ENCODE measurements at regions not wholly inside any gene's neighbourhood (a gene's known extent, or its start where the extent isn't known, plus 50 kb on each side); places are given as distances from the start of the nearest gene placed in this dataset.

- WGBS, 2 donors = 92 to 95% methylated on average over 1 of the region's 1 CpG
- H3K27me3 ChIP-seq (ENCODE audit: control insufficient read depth in 1 of 2, insufficient read depth in 2 of 2, low read length in 2 of 2) = no peaks in the 10 kb centered on the region
- no peak overlapping the region for H3K27ac ChIP-seq (ENCODE audit: low read depth in 2 of 2, low read length in 1 of 2)
- no peaks in the 10 kb centered on the region for H3K36me3 ChIP-seq (ENCODE audit: control insufficient read depth in 2 of 2, insufficient read depth in 2 of 2, low read length in 1 of 2)
- no peaks in the 10 kb centered on the region for H3K9me3 ChIP-seq (ENCODE audit: control insufficient read depth in 2 of 2, insufficient read depth in 1 of 2, low read depth in 1 of 2, low read length in 1 of 2)
- H3K4me3 ChIP-seq (ENCODE audit: low read depth in 1 of 2, low read length in 2 of 2) = no peak overlapping the region
- no peaks in the 10 kb centered on the region for H3K4me1 ChIP-seq (ENCODE audit: control insufficient read depth in 2 of 2, insufficient read depth in 2 of 2, low read length in 1 of 2)
Measured at GRCh38 chr3:107142171-107142570, 235.1 kb upstream of the CCDC54 start.

- Histone ChIP-seq H3K4me3 (ENCODE audit: low read depth in 1 of 2, low read length in 2 of 2) (no peak overlapping the region), H3K27me3 (ENCODE audit: control insufficient read depth in 1 of 2, insufficient read depth in 2 of 2, low read length in 2 of 2) (no peaks in the 10 kb centered on the region), H3K9me3 (ENCODE audit: control insufficient read depth in 2 of 2, insufficient read depth in 1 of 2, low read depth in 1 of 2, low read length in 1 of 2) (no peaks in the 10 kb centered on the region), H3K36me3 (ENCODE audit: control insufficient read depth in 2 of 2, insufficient read depth in 2 of 2, low read length in 1 of 2) (no peaks in the 10 kb centered on the region), H3K4me1 (ENCODE audit: control insufficient read depth in 2 of 2, insufficient read depth in 2 of 2, low read length in 1 of 2) (no peaks in the 10 kb centered on the region), H3K27ac (ENCODE audit: low read depth in 2 of 2, low read length in 1 of 2) (no peak overlapping the region)
- 40 to 43% methylated on average over 4 of the region's 4 CpGs for WGBS, 2 donors
Measured at GRCh38 chr3:107142786-107143575, 234.3 kb upstream of the CCDC54 start.

GRCh38 chr3:107150675-107151074 lies 226.6 kb upstream of the CCDC54 start:
- WGBS, 2 donors = 87 to 90% methylated on average over 4 of the region's 4 CpGs
- no peaks in the 10 kb centered on the region for H3K9me3 ChIP-seq (ENCODE audit: control insufficient read depth in 2 of 2, insufficient read depth in 1 of 2, low read depth in 1 of 2, low read length in 1 of 2)
- H3K27ac ChIP-seq (ENCODE audit: low read depth in 2 of 2, low read length in 1 of 2) = no peak overlapping the region
- H3K4me3 ChIP-seq (ENCODE audit: low read depth in 1 of 2, low read length in 2 of 2) = no peak overlapping the region
- H3K36me3 ChIP-seq (ENCODE audit: control insufficient read depth in 2 of 2, insufficient read depth in 2 of 2, low read length in 1 of 2) = peaks cover 0 to 3% of the 10 kb centered on the region in 2 donors
- no peaks in the 10 kb centered on the region for H3K27me3 ChIP-seq (ENCODE audit: control insufficient read depth in 1 of 2, insufficient read depth in 2 of 2, low read length in 2 of 2)
- no peaks in the 10 kb centered on the region for H3K4me1 ChIP-seq (ENCODE audit: control insufficient read depth in 2 of 2, insufficient read depth in 2 of 2, low read length in 1 of 2)

GRCh38 chr3:107153981-107154380 lies 223.3 kb upstream of the CCDC54 start:
- H3K4me3 ChIP-seq (ENCODE audit: low read depth in 1 of 2, low read length in 2 of 2) = no peak overlapping the region
- no peak overlapping the region for H3K27ac ChIP-seq (ENCODE audit: low read depth in 2 of 2, low read length in 1 of 2)
- peaks cover 0 to 3% of the 10 kb centered on the region in 2 donors for H3K36me3 ChIP-seq (ENCODE audit: control insufficient read depth in 2 of 2, insufficient read depth in 2 of 2, low read length in 1 of 2)
- no peaks in the 10 kb centered on the region for H3K27me3 ChIP-seq (ENCODE audit: control insufficient read depth in 1 of 2, insufficient read depth in 2 of 2, low read length in 2 of 2)
- 74 to 79% methylated on average over 4 of the region's 4 CpGs for WGBS, 2 donors
- H3K9me3 ChIP-seq (ENCODE audit: control insufficient read depth in 2 of 2, insufficient read depth in 1 of 2, low read depth in 1 of 2, low read length in 1 of 2) = no peaks in the 10 kb centered on the region
- H3K4me1 ChIP-seq (ENCODE audit: control insufficient read depth in 2 of 2, insufficient read depth in 2 of 2, low read length in 1 of 2) = no peaks in the 10 kb centered on the region

GRCh38 chr3:107172411-107172810 lies 204.8 kb upstream of the CCDC54 start:
- Histone ChIP-seq H3K27ac (ENCODE audit: low read depth in 2 of 2, low read length in 1 of 2) (no peak overlapping the region), H3K36me3 (ENCODE audit: control insufficient read depth in 2 of 2, insufficient read depth in 2 of 2, low read length in 1 of 2) (no peaks in the 10 kb centered on the region), H3K27me3 (ENCODE audit: control insufficient read depth in 1 of 2, insufficient read depth in 2 of 2, low read length in 2 of 2) (no peaks in the 10 kb centered on the region), H3K4me1 (ENCODE audit: control insufficient read depth in 2 of 2, insufficient read depth in 2 of 2, low read length in 1 of 2) (no peaks in the 10 kb centered on the region), H3K9me3 (ENCODE audit: control insufficient read depth in 2 of 2, insufficient read depth in 1 of 2, low read depth in 1 of 2, low read length in 1 of 2) (peaks cover 2 to 3% of the 10 kb centered on the region in 2 donors), H3K4me3 (ENCODE audit: low read depth in 1 of 2, low read length in 2 of 2) (no peak overlapping the region)
- 94 to 96% methylated on average over 1 of the region's 1 CpG for WGBS, 2 donors

- Histone ChIP-seq H3K9me3 (ENCODE audit: control insufficient read depth in 2 of 2, insufficient read depth in 1 of 2, low read depth in 1 of 2, low read length in 1 of 2) (no peaks in the 10 kb centered on the region), H3K4me1 (ENCODE audit: control insufficient read depth in 2 of 2, insufficient read depth in 2 of 2, low read length in 1 of 2) (no peaks in the 10 kb centered on the region), H3K4me3 (ENCODE audit: low read depth in 1 of 2, low read length in 2 of 2) (no peak overlapping the region), H3K27ac (ENCODE audit: low read depth in 2 of 2, low read length in 1 of 2) (no peak overlapping the region), H3K27me3 (ENCODE audit: control insufficient read depth in 1 of 2, insufficient read depth in 2 of 2, low read length in 2 of 2) (no peaks in the 10 kb centered on the region), H3K36me3 (ENCODE audit: control insufficient read depth in 2 of 2, insufficient read depth in 2 of 2, low read length in 1 of 2) (no peaks in the 10 kb centered on the region)
- WGBS, 2 donors = 88 to 94% methylated on average over 2 of the region's 2 CpGs
Measured at GRCh38 chr3:107184375-107184774, 192.9 kb upstream of the CCDC54 start.

- no peaks in the 10 kb centered on the region for H3K27me3 ChIP-seq (ENCODE audit: control insufficient read depth in 1 of 2, insufficient read depth in 2 of 2, low read length in 2 of 2)
- 83 to 89% methylated on average over 2 of the region's 2 CpGs for WGBS, 2 donors
- no peak overlapping the region for H3K4me3 ChIP-seq (ENCODE audit: low read depth in 1 of 2, low read length in 2 of 2)
- H3K9me3 ChIP-seq (ENCODE audit: control insufficient read depth in 2 of 2, insufficient read depth in 1 of 2, low read depth in 1 of 2, low read length in 1 of 2) = no peaks in the 10 kb centered on the region
- H3K4me1 ChIP-seq (ENCODE audit: control insufficient read depth in 2 of 2, insufficient read depth in 2 of 2, low read length in 1 of 2) = no peaks in the 10 kb centered on the region
- H3K36me3 ChIP-seq (ENCODE audit: control insufficient read depth in 2 of 2, insufficient read depth in 2 of 2, low read length in 1 of 2) = no peaks in the 10 kb centered on the region
- H3K27ac ChIP-seq (ENCODE audit: low read depth in 2 of 2, low read length in 1 of 2) = no peak overlapping the region
Measured at GRCh38 chr3:107188262-107188661, 189.0 kb upstream of the CCDC54 start.

GRCh38 chr3:107189158-107189791 lies 188.0 kb upstream of the CCDC54 start:
- no peak overlapping the region for H3K27ac ChIP-seq (ENCODE audit: low read depth in 2 of 2, low read length in 1 of 2)
- 92 to 97% methylated on average over 2 of the region's 2 CpGs for WGBS, 2 donors
- no peaks in the 10 kb centered on the region for H3K9me3 ChIP-seq (ENCODE audit: control insufficient read depth in 2 of 2, insufficient read depth in 1 of 2, low read depth in 1 of 2, low read length in 1 of 2)
- no peak overlapping the region for H3K4me3 ChIP-seq (ENCODE audit: low read depth in 1 of 2, low read length in 2 of 2)
- H3K4me1 ChIP-seq (ENCODE audit: control insufficient read depth in 2 of 2, insufficient read depth in 2 of 2, low read length in 1 of 2) = no peaks in the 10 kb centered on the region
- no peaks in the 10 kb centered on the region for H3K36me3 ChIP-seq (ENCODE audit: control insufficient read depth in 2 of 2, insufficient read depth in 2 of 2, low read length in 1 of 2)
- no peaks in the 10 kb centered on the region for H3K27me3 ChIP-seq (ENCODE audit: control insufficient read depth in 1 of 2, insufficient read depth in 2 of 2, low read length in 2 of 2)

GRCh38 chr3:107193116-107193515 lies 184.1 kb upstream of the CCDC54 start:
- no peaks in the 10 kb centered on the region for H3K27me3 ChIP-seq (ENCODE audit: control insufficient read depth in 1 of 2, insufficient read depth in 2 of 2, low read length in 2 of 2)
- 93% methylated on average over 1 of the region's 1 CpG for WGBS, 2 donors
- H3K36me3 ChIP-seq (ENCODE audit: control insufficient read depth in 2 of 2, insufficient read depth in 2 of 2, low read length in 1 of 2) = no peaks in the 10 kb centered on the region
- no peaks in the 10 kb centered on the region for H3K4me1 ChIP-seq (ENCODE audit: control insufficient read depth in 2 of 2, insufficient read depth in 2 of 2, low read length in 1 of 2)
- H3K27ac ChIP-seq (ENCODE audit: low read depth in 2 of 2, low read length in 1 of 2) = no peak overlapping the region
- no peak overlapping the region for H3K4me3 ChIP-seq (ENCODE audit: low read depth in 1 of 2, low read length in 2 of 2)
- no peaks in the 10 kb centered on the region for H3K9me3 ChIP-seq (ENCODE audit: control insufficient read depth in 2 of 2, insufficient read depth in 1 of 2, low read depth in 1 of 2, low read length in 1 of 2)
